DND-41 (cell line): ENCODE measurements at regions not wholly inside any gene's neighbourhood (a gene's known extent, or its start where the extent isn't known, plus 50 kb on each side); places are given as distances from the start of the nearest gene placed in this dataset.

Experiments
- ATAC-seq: fragments of 200-7000 bp; cut with Tn5 transposase; 3 replicates; pipeline ENCODE4 v1.9.1; 2021; ENCODE audit warnings: low read depth; ENCODE audit not compliant: insufficient read depth
- DNase-seq: peaks from one replicate; pipeline ENCODE4 v3.0.0-alpha.2; 2020
- H2AFZ ChIP-seq: 2 replicates; pipeline ENCODE4 v1.6.0; 2012; ENCODE audit warnings: low read depth, low read length
- H3K27ac ChIP-seq: 2 replicates; pipeline ENCODE4 v1.5.1; 2012; ENCODE audit warnings: low read length, inconsistent platforms
- H3K27me3 ChIP-seq: fragments of 200-600 bp; sonication (generic); 2 replicates; pipeline ENCODE4 v1.6.0; 2012; ENCODE audit warnings: low read length, mild to moderate bottlenecking, inconsistent platforms; ENCODE audit not compliant: insufficient read depth, poor library complexity
- H3K36me3 ChIP-seq: 2 replicates; pipeline ENCODE4 v1.5.1; 2012; ENCODE audit warnings: low read length, inconsistent platforms; ENCODE audit not compliant: insufficient read depth
- H3K4me1 ChIP-seq: 2 replicates; pipeline ENCODE4 v1.5.1; 2012; ENCODE audit warnings: mild to moderate bottlenecking, low read length; ENCODE audit not compliant: insufficient read depth
- H3K4me2 ChIP-seq: 2 replicates; pipeline ENCODE4 v1.6.0; 2012; ENCODE audit warnings: mild to moderate bottlenecking, moderate library complexity, low read length, inconsistent platforms; ENCODE audit not compliant: insufficient read depth
- H3K4me3 ChIP-seq, 2 experiments: fragments of 200-600 bp in 1 of 2; shearing (Covaris generic) in 1 of 2; 2 replicates each; pipeline ENCODE4 v1.5.1; 2012 to 2016; ENCODE audit warnings: inconsistent platforms in 2 of 2, low read length in 2 of 2, mild to moderate bottlenecking in 2 of 2, low read depth in 1 of 2, moderate library complexity in 1 of 2
- H3K79me2 ChIP-seq: 2 replicates; pipeline ENCODE4 v1.6.0; 2012; ENCODE audit warnings: low read length, inconsistent platforms; ENCODE audit not compliant: insufficient read depth
- H3K9ac ChIP-seq: 2 replicates; pipeline ENCODE4 v1.6.0; 2012; ENCODE audit warnings: low read depth, mild to moderate bottlenecking, inconsistent platforms, low read length, moderate library complexity
- H3K9me3 ChIP-seq: 2 replicates; pipeline ENCODE4 v1.5.1; 2012; ENCODE audit warnings: low read length, moderate library complexity, mild to moderate bottlenecking, inconsistent platforms; ENCODE audit not compliant: insufficient read depth, severe bottlenecking
- H4K20me1 ChIP-seq: 2 replicates; pipeline ENCODE4 v1.6.0; 2012; ENCODE audit warnings: low read length; ENCODE audit not compliant: insufficient read depth
- CTCF ChIP-seq: IDR thresholded peaks from 2 replicates; pipeline ENCODE4 v1.5.1; 2012; ENCODE audit warnings: borderline replicate concordance, low read length, moderate library complexity, mild to moderate bottlenecking; ENCODE audit not compliant: poor library complexity, severe bottlenecking; ENCODE audit errors: extremely low read depth
- EZH2 ChIP-seq: IDR thresholded peaks from 3 replicates; pipeline ENCODE4 v1.6.1; 2012; ENCODE audit warnings: borderline replicate concordance, low read depth, mild to moderate bottlenecking, moderate library complexity, low read length, inconsistent platforms; ENCODE audit not compliant: severe bottlenecking

- Histone ChIP-seq H3K79me2 (no peaks in the 10 kb centered on the region), H2AFZ (no peak overlapping the region), H4K20me1 (no peaks in the 10 kb centered on the region), H3K27me3 (no peaks in the 10 kb centered on the region), H3K4me1 (no peaks in the 10 kb centered on the region), H3K36me3 (no peaks in the 10 kb centered on the region), H3K9me3 (no peaks in the 10 kb centered on the region), H3K27ac (no peak overlapping the region), H3K4me3 (no peak overlapping the region), H3K4me2 (no peak overlapping the region), H3K9ac (no peak overlapping the region)
- TF ChIP-seq EZH2 = no peak
- TF ChIP-seq CTCF = no peak
- ATAC-seq (no peak), DNase-seq (no peak)
Measured at GRCh38 chrX:137823257-137823656, 257.3 kb downstream of the ZIC3 start.

- H3K9me3 ChIP-seq = no peaks in the 10 kb centered on the region
- H3K27ac ChIP-seq = no peak overlapping the region
- no peaks in the 10 kb centered on the region for H3K79me2 ChIP-seq
- H3K27me3 ChIP-seq = no peaks in the 10 kb centered on the region
- no peak for TF ChIP-seq EZH2
- TF ChIP-seq CTCF = no peak
- H3K36me3 ChIP-seq = no peaks in the 10 kb centered on the region
- H3K4me3 ChIP-seq = no peak overlapping the region
- DNase-seq (no peak), ATAC-seq (no peak)
- no peak overlapping the region for H3K4me2 ChIP-seq
- no peak overlapping the region for H3K9ac ChIP-seq
- no peak overlapping the region for H2AFZ ChIP-seq
- H4K20me1 ChIP-seq = no peaks in the 10 kb centered on the region
- no peaks in the 10 kb centered on the region for H3K4me1 ChIP-seq
Measured at GRCh38 chrX:137847376-137847775, 281.4 kb downstream of the ZIC3 start.

GRCh38 chrX:137848266-137848905 is 282.5 kb downstream of the ZIC3 start:
- H3K4me1 ChIP-seq = no peaks in the 10 kb centered on the region
- no peak for ATAC-seq
- no peak overlapping the region for H3K27ac ChIP-seq
- H3K36me3 ChIP-seq = no peaks in the 10 kb centered on the region
- H3K9me3 ChIP-seq = no peaks in the 10 kb centered on the region
- H3K4me3 ChIP-seq = no peak overlapping the region
- H3K9ac ChIP-seq = no peak overlapping the region
- TF ChIP-seq CTCF = no peak
- no peak for TF ChIP-seq EZH2
- no peak overlapping the region for H3K4me2 ChIP-seq
- DNase-seq = no peak
- no peaks in the 10 kb centered on the region for H3K79me2 ChIP-seq
- H2AFZ ChIP-seq = no peak overlapping the region
- no peaks in the 10 kb centered on the region for H3K27me3 ChIP-seq
- H4K20me1 ChIP-seq = no peaks in the 10 kb centered on the region
